Type B pancreatic cell (in vitro differentiated cells): ENCODE measurements at regions not wholly inside any gene's neighbourhood (a gene's known extent, or its start where the extent isn't known, plus 50 kb on each side); places are given as distances from the start of the nearest gene placed in this dataset.

Source experiments
- DNase-seq: peaks from one replicate; pipeline ENCODE4 v3.0.0; 2021; ENCODE audit warnings: mixed read lengths; ENCODE audit not compliant: unreplicated experiment; ENCODE audit errors: extremely low spot score
- H3K27ac Mint-ChIP-seq: 2 replicates; pipeline ENCODE4 v1.8.0; 2021; ENCODE audit warnings: mild to moderate bottlenecking, mixed read lengths
- H3K27me3 Mint-ChIP-seq: 2 replicates; pipeline ENCODE4 v1.8.0; 2021; ENCODE audit warnings: mixed read lengths
- H3K36me3 Mint-ChIP-seq: 2 replicates; pipeline ENCODE4 v1.8.0; 2021; ENCODE audit warnings: mixed read lengths
- H3K4me1 Mint-ChIP-seq: one replicate; pipeline ENCODE4 v1.8.0; 2021; ENCODE audit warnings: mixed read lengths; ENCODE audit not compliant: unreplicated experiment
- H3K4me3 Mint-ChIP-seq: 2 replicates; pipeline ENCODE4 v1.8.0; 2021; ENCODE audit warnings: mild to moderate bottlenecking, mixed read lengths
- H3K9me3 Mint-ChIP-seq: 2 replicates; pipeline ENCODE4 v1.8.0; 2021; ENCODE audit warnings: mixed read lengths
- CTCF ChIP-seq: fragments of 200-600 bp; sonication (generic); conservative IDR thresholded peaks from 2 replicates; pipeline ENCODE4 v1.5.0; 2021; ENCODE audit warnings: antibody characterized with exemption, mild to moderate bottlenecking

- peak; percentile 96 for TF ChIP-seq CTCF
- peaks cover 24% of the 10 kb centered on the region for H3K4me1 Mint-ChIP-seq
- no peaks in the 10 kb centered on the region for H3K36me3 Mint-ChIP-seq
- no peaks in the 10 kb centered on the region for H3K27me3 Mint-ChIP-seq
- DNase-seq, result peak; percentile 73
- H3K4me3 Mint-ChIP-seq, result no peak overlapping the region
- no peaks in the 10 kb centered on the region for H3K9me3 Mint-ChIP-seq
- no peak overlapping the region for H3K27ac Mint-ChIP-seq
Observed at GRCh38 chr5:72611118-72611730, 104.0 kb upstream of the ZNF366 start.

DNA sequence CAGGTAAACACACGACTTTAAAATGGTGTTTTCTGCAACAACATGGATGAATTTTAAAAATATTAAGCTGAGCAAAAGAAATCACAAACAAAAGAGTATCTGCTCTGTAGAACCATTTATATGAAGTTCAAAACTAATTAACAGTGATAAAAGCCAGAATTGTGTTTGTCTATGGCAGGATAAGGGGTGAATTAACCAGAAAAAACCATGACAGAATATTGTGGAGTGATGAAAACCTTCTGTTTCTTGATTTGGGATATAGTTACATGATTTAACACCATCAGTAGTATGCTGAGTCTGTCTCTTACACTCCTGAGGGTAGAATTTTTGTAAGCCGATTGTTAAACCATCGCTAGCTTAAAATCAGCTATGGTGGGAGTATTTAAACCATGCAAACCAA, 101.7 kb upstream of the ZNF366 start:
- no peaks in the 10 kb centered on the region for H3K9me3 Mint-ChIP-seq
- DNase-seq, result no peak
- no peak for TF ChIP-seq CTCF
- no peak overlapping the region for H3K4me3 Mint-ChIP-seq
- no peaks in the 10 kb centered on the region for H3K36me3 Mint-ChIP-seq
- H3K27me3 Mint-ChIP-seq, result no peaks in the 10 kb centered on the region
- H3K4me1 Mint-ChIP-seq, result peaks cover 24% of the 10 kb centered on the region
- no peak overlapping the region for H3K27ac Mint-ChIP-seq

DNA sequence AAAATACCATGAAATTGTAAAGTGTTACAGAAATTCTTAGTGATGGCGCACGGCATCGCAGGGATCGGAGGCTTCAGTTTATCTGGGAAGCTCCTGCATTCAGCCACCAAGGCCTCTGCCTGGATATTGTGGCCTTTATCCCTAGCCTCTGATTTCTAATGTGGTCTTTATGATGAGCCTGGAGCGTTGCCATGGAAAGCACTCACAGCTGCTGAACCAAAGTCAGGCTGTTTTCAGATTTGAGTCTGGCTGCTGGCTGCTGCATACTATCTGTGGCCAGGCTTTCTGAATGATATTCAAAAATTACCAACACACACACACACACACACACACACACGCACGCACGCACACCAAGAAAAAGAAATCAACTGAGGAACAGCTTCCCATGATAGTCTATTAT, 101.1 kb upstream of the ZNF366 start:
- no peaks in the 10 kb centered on the region for H3K9me3 Mint-ChIP-seq
- no peaks in the 10 kb centered on the region for H3K36me3 Mint-ChIP-seq
- no peak for DNase-seq
- peaks cover 24% of the 10 kb centered on the region for H3K4me1 Mint-ChIP-seq
- no peak for TF ChIP-seq CTCF
- H3K27ac Mint-ChIP-seq, result no peak overlapping the region
- H3K4me3 Mint-ChIP-seq, result no peak overlapping the region
- H3K27me3 Mint-ChIP-seq, result peaks cover under 1% of the 10 kb centered on the region

- Mint-ChIP-seq H3K4me1 (peaks cover 24% of the 10 kb centered on the region), H3K9me3 (no peaks in the 10 kb centered on the region)
- no peak for DNase-seq
Observed at GRCh38 chr5:72607381-72607780, 100.2 kb upstream of the ZNF366 start.

GRCh38 chr5:72606525-72606924, 99.3 kb upstream of the ZNF366 start:
- Mint-ChIP-seq H3K27ac (peak overlapping the region; percentile 2), H3K27me3 (peaks cover 3% of the 10 kb centered on the region), H3K36me3 (no peaks in the 10 kb centered on the region), H3K4me3 (no peak overlapping the region), H3K9me3 (no peaks in the 10 kb centered on the region), H3K4me1 (peaks cover 22% of the 10 kb centered on the region)
- DNase-seq, result no peak
- TF ChIP-seq CTCF, result no peak

More at GRCh38 chr5:72607381-72607780, 100.2 kb upstream of the ZNF366 start:
- Mint-ChIP-seq H3K4me3 (no peak overlapping the region), H3K36me3 (no peaks in the 10 kb centered on the region), H3K27me3 (peaks cover 3% of the 10 kb centered on the region), H3K27ac (no peak overlapping the region)
- no peak for TF ChIP-seq CTCF

DNA sequence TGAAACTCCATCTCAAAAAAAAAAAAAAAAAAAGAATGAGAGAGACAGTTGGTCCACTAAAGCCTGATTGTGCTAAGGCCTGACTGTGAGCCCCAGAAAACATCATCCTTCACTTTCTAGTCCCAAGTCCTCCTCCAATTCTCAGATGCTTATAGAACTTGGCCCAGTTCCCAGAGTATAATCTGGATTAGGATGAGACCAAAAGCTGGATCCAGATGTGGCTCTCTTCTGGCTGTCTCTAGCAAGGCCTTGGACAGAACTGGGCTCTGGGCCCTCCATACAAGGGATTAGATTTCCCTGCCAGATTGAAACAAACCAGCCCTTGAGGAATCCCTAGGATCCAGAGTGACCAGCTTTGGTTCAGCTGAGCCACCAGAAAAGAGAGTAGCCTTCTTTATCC, 98.4 kb upstream of the ZNF366 start:
- no peak for DNase-seq
- no peak overlapping the region for H3K27ac Mint-ChIP-seq
- H3K9me3 Mint-ChIP-seq, result no peaks in the 10 kb centered on the region
- no peaks in the 10 kb centered on the region for H3K36me3 Mint-ChIP-seq
- H3K4me1 Mint-ChIP-seq, result peaks cover 13% of the 10 kb centered on the region
- peaks cover 3% of the 10 kb centered on the region for H3K27me3 Mint-ChIP-seq
- no peak for TF ChIP-seq CTCF
- H3K4me3 Mint-ChIP-seq, result no peak overlapping the region
